HG03520 (cell line): ENCODE measurements at regions not wholly inside any gene's neighbourhood (a gene's known extent, or its start where the extent isn't known, plus 50 kb on each side); places are given as distances from the start of the nearest gene placed in this dataset.

ENCODE experiments used
- ATAC-seq: cut with Tn5 transposase; IDR thresholded peaks from one replicate; pipeline ENCODE4 v1.9.1; 2021; ENCODE audit warnings: mild to moderate bottlenecking, moderate library complexity; ENCODE audit not compliant: unreplicated experiment

GRCh38 chr7:32273297-32273696 is 203.1 kb upstream of the PDE1C start:
- no peak for ATAC-seq

GRCh38 chr7:32266932-32267475 is 196.8 kb upstream of the PDE1C start:
- ATAC-seq = no peak

- no peak for ATAC-seq
Observed at GRCh38 chr7:32264702-32265284, 194.6 kb upstream of the PDE1C start.

- no peak for ATAC-seq
Observed at GRCh38 chr7:32263611-32264010, 193.4 kb upstream of the PDE1C start.

GRCh38 chr7:32262315-32262714 is 192.1 kb upstream of the PDE1C start:
- ATAC-seq = no peak

GRCh38 chr7:32259931-32260596 is 189.9 kb upstream of the PDE1C start:
- ATAC-seq = peak; percentile 95

GRCh38 chr7:32258265-32258664 is 188.1 kb upstream of the PDE1C start:
- ATAC-seq = no peak

- no peak for ATAC-seq
Observed at GRCh38 chr7:32257621-32258020, 187.4 kb upstream of the PDE1C start.

- ATAC-seq = no peak
Observed at GRCh38 chr7:32256811-32257210, 186.6 kb upstream of the PDE1C start.

- no peak for ATAC-seq
Observed at GRCh38 chr7:32256376-32256775, 186.2 kb upstream of the PDE1C start.

GRCh38 chr7:32255036-32255435 is 184.8 kb upstream of the PDE1C start:
- peak; percentile 27 for ATAC-seq

- ATAC-seq = no peak
Observed at GRCh38 chr7:32253299-32253698, 183.1 kb upstream of the PDE1C start.

GRCh38 chr7:32251659-32252058 is 181.5 kb upstream of the PDE1C start:
- ATAC-seq = no peak

GRCh38 chr7:32250471-32251260 is 180.5 kb upstream of the PDE1C start:
- no peak for ATAC-seq

GRCh38 chr7:32250003-32250402 is 179.8 kb upstream of the PDE1C start:
- ATAC-seq = no peak

GRCh38 chr7:32248522-32248921 is 178.3 kb upstream of the PDE1C start:
- no peak for ATAC-seq

- no peak for ATAC-seq
Observed at GRCh38 chr7:32244806-32245345, 174.7 kb upstream of the PDE1C start.

GRCh38 chr7:32243687-32244290 is 173.6 kb upstream of the PDE1C start:
- no peak for ATAC-seq

- no peak for ATAC-seq
Observed at GRCh38 chr7:32242436-32242835, 172.2 kb upstream of the PDE1C start.

GRCh38 chr7:32241636-32242035 is 171.4 kb upstream of the PDE1C start:
- ATAC-seq = no peak

GRCh38 chr7:32239764-32240163 is 169.6 kb upstream of the PDE1C start:
- ATAC-seq = no peak
